ENCODE measurements at regions not wholly inside any gene's neighbourhood (a gene's known extent, or its start where the extent isn't known, plus 50 kb on each side); places are given as distances from the start of the nearest gene placed in this dataset.

DNA sequence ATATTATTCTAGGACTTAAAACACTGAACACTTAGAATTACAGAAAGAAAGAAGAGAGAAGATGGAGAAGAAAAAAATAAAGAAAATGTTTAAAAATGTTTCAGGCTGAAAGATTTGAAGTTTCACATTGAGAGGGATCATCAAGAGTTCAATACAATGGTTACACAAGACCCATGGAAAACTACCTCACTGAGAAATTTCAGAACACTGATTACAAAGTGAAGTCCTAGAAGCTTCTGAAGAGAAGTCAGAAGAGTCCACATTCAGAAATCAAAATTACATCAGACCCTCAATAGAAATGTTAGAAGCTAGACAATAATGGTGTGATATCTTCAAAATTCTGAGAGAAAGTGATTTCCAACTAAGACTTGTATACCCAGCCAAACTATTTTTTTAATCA is 196.1 kb downstream of the MACC1 start:
- DNase-seq (ENCODE audit: low spot score), result no peak

DNA sequence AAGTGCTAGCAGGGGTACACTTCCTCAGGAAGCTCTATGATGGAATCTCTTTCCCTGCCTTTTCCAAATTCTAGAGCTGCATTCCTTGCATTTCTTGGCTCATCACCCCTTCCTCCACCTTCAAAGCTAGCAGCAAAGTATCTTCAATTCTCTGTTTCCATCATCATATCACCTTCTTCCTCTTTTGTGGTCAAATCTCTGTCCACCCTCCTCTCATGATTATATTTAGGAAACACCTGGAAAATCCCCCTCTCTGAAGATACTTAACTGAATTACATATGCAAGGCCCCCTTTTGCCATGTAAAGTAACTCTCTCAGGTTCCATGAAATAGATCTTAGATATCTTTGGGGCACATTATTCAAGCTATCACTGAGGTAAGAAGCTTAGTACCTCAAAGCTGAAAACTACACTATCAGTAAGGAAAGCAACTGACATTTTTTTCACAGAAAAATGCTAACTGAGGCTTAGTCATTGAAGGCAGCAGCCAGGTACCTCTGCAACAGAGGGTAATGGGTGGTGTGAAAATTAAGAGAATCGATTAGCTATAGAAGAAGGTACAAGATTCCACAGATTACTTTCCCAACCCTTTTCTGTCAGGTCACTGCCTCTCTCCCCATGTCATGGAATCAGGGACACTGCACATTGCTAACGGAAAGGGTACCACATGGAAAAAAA is 197.3 kb downstream of the MACC1 start:
- DNase-seq (ENCODE audit: low spot score), result no peak

GRCh38 chr7:20016669-20017068 is 200.5 kb downstream of the MACC1 start:
- no peak for DNase-seq (ENCODE audit: low spot score)

DNA sequence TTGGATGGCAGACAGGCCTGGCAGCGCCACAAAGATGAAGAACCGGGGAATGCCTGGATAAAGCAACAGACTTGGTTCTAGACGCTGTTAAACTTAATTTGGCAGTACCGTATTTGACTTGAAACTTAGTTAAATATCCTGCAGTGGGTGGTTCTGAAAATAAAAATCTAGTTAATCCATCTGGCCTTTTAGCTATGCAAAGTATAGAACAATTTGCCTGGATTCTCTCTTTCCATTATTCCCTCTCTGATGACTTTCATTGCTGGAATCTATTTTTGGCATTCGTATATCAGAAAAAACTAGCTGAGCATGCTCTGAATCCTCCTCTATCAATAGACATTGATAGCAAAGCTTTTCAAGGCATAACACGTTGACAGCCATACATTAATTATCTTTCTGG is 203.6 kb downstream of the MACC1 start:
- DNase-seq (ENCODE audit: low spot score), result no peak

DNA sequence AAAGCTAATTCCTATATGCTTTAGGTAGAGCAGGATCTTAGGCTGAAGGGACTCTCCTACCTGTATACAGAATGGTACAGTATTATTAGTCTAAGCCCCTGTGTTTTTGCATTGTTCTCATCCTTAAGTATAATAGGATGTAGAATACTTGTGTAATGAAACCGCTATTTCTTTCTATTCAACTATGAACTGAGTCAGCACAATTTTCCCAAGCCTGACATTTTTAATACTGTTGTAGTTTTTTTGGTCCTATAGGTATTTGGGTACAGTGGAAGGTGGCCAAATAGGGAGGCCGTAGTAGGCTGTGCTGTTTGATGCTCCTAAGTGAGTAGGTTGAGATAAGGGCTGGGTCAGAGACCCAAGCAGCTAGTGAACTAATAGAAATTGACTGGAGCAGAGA is 205.1 kb downstream of the MACC1 start:
- no peak for DNase-seq (ENCODE audit: low spot score)

DNA sequence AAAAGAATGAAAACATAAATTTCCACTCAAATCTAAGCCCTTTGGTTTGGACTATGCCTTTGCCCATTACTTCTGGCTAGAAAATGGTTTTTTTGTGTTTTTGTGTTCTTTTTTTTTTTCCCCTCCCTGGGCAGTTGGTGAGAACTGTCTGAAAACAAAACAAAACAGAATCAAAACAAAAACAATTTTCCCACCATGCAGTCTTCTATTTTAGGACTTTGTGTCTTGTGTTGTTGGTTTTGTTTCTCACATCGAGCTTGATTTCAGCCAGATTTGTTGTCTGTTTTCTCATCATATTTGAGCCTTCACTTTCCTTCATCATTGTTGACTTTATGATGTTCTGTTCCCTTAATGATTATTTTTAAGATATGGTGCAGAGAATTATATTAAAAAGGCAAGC is 206.3 kb downstream of the MACC1 start:
- no peak for DNase-seq (ENCODE audit: low spot score)

DNA sequence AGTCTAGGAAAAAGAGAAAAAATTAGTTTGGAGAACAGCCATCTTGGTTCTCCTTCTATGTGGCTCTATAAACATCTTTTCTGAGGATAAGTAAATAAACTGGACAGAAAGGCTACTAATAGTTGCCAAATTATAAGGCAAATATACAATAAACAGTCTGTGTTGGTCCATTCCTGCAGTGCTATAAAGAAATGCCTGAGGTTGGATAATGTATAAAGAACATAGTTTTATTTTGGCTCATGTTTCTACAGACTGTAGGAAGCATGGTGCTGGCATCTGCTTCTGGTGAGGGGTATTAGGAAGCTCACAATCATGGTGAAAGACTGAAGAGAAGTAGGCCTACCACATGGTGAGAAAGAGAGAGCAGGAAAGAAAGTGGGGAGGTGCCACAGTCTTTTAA is 209.7 kb downstream of the MACC1 start:
- no peak for DNase-seq (ENCODE audit: low spot score)

- no peak for DNase-seq (ENCODE audit: low spot score)
These were observed 212.1 kb downstream of the MACC1 start for GRCh38 chr7:20005081-20005480.

GRCh38 chr7:19999681-20000080 is 217.5 kb downstream of the MACC1 start:
- no peak for DNase-seq (ENCODE audit: low spot score)

DNA sequence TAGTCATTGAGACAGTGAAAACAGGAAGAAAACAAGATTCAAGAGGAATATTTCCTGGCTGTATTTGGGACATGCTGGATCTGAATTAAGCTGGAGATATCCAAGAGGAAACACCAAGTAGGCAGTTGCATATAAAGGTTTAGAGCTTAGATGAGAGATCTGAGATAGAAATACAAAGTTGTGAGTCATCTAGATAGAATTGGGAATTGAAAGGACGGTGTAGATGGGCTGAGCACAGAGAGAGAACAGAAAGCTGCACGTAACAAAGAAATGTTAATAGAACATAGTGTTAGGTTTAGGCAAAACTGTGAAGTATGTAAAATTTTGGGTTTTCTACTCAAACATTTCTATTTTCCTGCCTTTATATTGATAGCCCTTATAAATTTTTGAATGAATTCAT is 218.5 kb upstream of the TMEM196 start:
- DNase-seq (ENCODE audit: low spot score), result no peak

GRCh38 chr7:19989906-19990305 is 216.5 kb upstream of the TMEM196 start:
- DNase-seq (ENCODE audit: low spot score), result no peak

DNA sequence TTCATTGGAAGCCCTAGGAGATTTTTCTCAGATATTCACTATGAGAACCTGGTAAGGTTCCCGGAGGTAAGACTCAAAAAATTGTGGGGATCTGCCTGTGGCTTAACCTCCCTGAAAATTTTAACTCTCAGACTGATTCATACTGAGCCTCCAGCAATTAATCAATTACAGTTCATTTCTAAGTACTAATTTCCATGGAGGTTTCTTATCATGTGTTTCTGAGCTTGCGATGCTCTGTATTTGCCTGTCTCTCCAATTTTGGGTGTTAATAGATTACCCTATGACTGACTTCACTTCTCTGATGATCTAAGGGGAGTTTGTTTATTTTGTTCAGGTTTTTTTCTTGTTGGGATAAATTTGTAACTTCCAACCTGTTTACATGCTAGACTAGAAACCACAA is 215.4 kb upstream of the TMEM196 start:
- no peak for DNase-seq (ENCODE audit: low spot score)

DNA sequence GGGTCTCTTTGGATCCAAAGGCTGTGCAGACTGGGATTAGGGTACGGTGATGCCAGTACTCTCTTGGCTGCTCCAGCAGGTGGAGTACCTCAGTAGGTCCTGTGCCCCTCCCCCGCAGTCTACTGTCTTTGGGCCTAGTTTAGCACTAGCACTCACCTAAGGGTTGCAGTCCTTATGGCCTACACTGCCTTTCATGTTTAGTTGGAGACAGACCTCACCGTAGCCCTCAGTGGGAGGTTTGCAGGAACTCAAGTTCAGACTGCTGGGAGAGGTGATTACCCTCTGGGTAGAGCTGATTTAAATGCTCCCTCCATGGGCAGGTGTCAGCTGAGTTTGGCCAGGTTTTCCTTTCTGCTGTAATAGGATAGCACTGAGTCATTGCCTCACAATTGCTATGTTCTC is 210.8 kb upstream of the TMEM196 start:
- DNase-seq (ENCODE audit: low spot score), result no peak

- peak; percentile 62 for DNase-seq (ENCODE audit: low spot score)
These were observed 209.7 kb upstream of the TMEM196 start for GRCh38 chr7:19982841-19983835.

- DNase-seq (ENCODE audit: low spot score), result no peak
These were observed 200.2 kb upstream of the TMEM196 start for GRCh38 chr7:19973581-19973980.

DNA sequence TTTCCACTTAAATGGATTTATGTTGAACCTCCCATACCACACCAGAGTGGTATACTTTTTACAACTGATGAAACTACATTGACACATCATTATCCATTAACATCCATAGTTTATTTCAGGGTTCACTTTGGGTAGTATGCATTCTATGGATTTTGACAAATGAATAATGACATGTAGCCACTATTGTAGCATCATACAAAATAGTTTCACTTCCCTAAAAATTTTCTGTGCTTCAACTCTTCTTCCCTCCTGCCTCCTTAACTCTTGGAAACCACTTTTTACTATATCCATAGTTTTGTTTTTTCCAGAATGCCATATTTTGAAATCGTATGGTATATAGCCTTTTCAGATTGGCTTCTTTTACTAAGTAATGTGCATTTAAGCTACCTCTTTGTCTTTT is 199.5 kb upstream of the TMEM196 start:
- DNase-seq (ENCODE audit: low spot score), result no peak

- DNase-seq (ENCODE audit: low spot score), result peak; percentile 39
These were observed 198.5 kb upstream of the TMEM196 start for GRCh38 chr7:19971956-19972355.

- no peak for DNase-seq (ENCODE audit: low spot score)
These were observed 197.1 kb upstream of the TMEM196 start for GRCh38 chr7:19970514-19970913.

GRCh38 chr7:19969859-19970493 is 196.6 kb upstream of the TMEM196 start:
- DNase-seq (ENCODE audit: low spot score), result peak; percentile 77

- peak; percentile 26 for DNase-seq (ENCODE audit: low spot score)
These were observed 190.8 kb upstream of the TMEM196 start for GRCh38 chr7:19964246-19964645.

- no peak for DNase-seq (ENCODE audit: low spot score)
These were observed 190.3 kb upstream of the TMEM196 start for GRCh38 chr7:19963695-19964094.

DNA sequence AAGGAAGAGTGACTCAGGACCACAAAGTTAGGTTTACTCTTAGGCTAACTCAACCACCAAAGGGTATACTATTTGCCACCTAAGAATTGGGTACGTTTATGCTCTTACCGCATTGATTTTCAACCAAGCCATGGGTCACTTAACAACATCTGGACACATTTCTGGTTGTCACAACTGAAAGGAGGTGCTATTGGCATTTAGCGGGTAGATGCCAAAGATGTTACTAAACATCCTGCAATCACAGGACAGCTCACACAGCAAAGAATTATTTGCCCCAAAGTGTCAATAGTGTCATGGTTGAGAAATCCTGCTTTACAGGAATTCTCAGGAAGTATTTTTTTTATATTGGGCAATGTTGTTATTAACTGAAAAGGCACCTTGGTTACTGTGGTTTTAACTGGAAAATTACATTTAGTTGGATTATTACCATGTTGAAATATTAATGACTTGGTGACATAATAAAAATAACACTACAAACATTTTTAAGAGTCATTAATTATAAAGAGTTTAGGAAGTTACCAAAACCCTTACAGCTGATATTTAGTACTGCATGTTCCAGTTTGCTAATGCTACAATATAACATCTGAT is 185.0 kb upstream of the TMEM196 start:
- DNase-seq (ENCODE audit: low spot score), result peak; percentile 100
